Trophoblast cell (in vitro differentiated cells and primary cell): ENCODE measurements at regions not wholly inside any gene's neighbourhood (a gene's known extent, or its start where the extent isn't known, plus 50 kb on each side); places are given as distances from the start of the nearest gene placed in this dataset.

Experiments used
- DNase-seq, 2 donors: peaks; one replicate each; pipeline ENCODE4 v3.0.0-alpha.2; 2016
- H2AFZ ChIP-seq: 2 replicates; pipeline ENCODE4 v1.6.1; 2013; ENCODE audit warnings: low read length, moderate library complexity, mild to moderate bottlenecking; ENCODE audit not compliant: insufficient read depth, poor library complexity
- H2AK5ac ChIP-seq: 2 replicates; pipeline ENCODE4 v1.6.1; 2013; ENCODE audit warnings: mild to moderate bottlenecking, low read length
- H2BK120ac ChIP-seq: 2 replicates; pipeline ENCODE4 v1.6.1; 2013; ENCODE audit warnings: low read length, mild to moderate bottlenecking, moderate library complexity; ENCODE audit not compliant: insufficient read depth, poor library complexity
- H2BK12ac ChIP-seq: 2 replicates; pipeline ENCODE4 v1.6.1; 2013; ENCODE audit warnings: mild to moderate bottlenecking, low read length, moderate library complexity
- H2BK5ac ChIP-seq: 2 replicates; pipeline ENCODE4 v1.6.1; 2013; ENCODE audit warnings: low read length, low read depth, moderate library complexity, mild to moderate bottlenecking; ENCODE audit not compliant: poor library complexity
- H3K14ac ChIP-seq: 2 replicates; pipeline ENCODE4 v1.6.1; 2013; ENCODE audit warnings: mild to moderate bottlenecking, low read length
- H3K18ac ChIP-seq: 2 replicates; pipeline ENCODE4 v1.6.1; 2013; ENCODE audit warnings: mild to moderate bottlenecking, low read length
- H3K23ac ChIP-seq: 2 replicates; pipeline ENCODE4 v1.6.1; 2013; ENCODE audit warnings: low read length
- H3K27ac ChIP-seq: 2 replicates; pipeline ENCODE4 v1.5.1; 2013; ENCODE audit warnings: low read depth, mild to moderate bottlenecking, inconsistent platforms, low read length, moderate library complexity
- H3K27me3 ChIP-seq: 2 replicates; pipeline ENCODE4 v1.6.1; 2013; ENCODE audit warnings: inconsistent platforms, mild to moderate bottlenecking, low read length, moderate library complexity; ENCODE audit not compliant: insufficient read depth
- H3K36me3 ChIP-seq, 2 experiments: 1 replicate in 1 of 2; 2 replicates in 1 of 2; pipeline ENCODE4 v1.6.1; 2013; ENCODE audit warnings: low read length in 2 of 2, mild to moderate bottlenecking in 2 of 2, moderate library complexity in 1 of 2; ENCODE audit not compliant: insufficient read depth in 2 of 2, control insufficient read depth in 1 of 2
- H3K4ac ChIP-seq: 2 replicates; pipeline ENCODE4 v1.6.1; 2013; ENCODE audit warnings: low read depth, mild to moderate bottlenecking, low read length, moderate library complexity
- H3K4me1 ChIP-seq, 2 experiments: 1 replicate in 1 of 2; 2 replicates in 1 of 2; pipeline ENCODE4 v1.6.1; 2013; ENCODE audit warnings: low read length in 2 of 2, mild to moderate bottlenecking in 2 of 2, moderate library complexity in 1 of 2; ENCODE audit not compliant: insufficient read depth in 2 of 2, control insufficient read depth in 1 of 2
- H3K4me2 ChIP-seq: 2 replicates; pipeline ENCODE4 v1.6.1; 2013; ENCODE audit warnings: inconsistent platforms, mild to moderate bottlenecking, low read length, moderate library complexity
- H3K4me3 ChIP-seq: 2 replicates; pipeline ENCODE4 v1.5.1; 2013; ENCODE audit warnings: mild to moderate bottlenecking, low read depth, low read length, inconsistent platforms
- H3K79me1 ChIP-seq: one replicate; pipeline ENCODE4 v1.6.1; 2013; ENCODE audit warnings: low read length
- H3K79me2 ChIP-seq: 2 replicates; pipeline ENCODE4 v1.6.1; 2013; ENCODE audit warnings: low read length, mild to moderate bottlenecking; ENCODE audit not compliant: control insufficient read depth, insufficient read depth, poor library complexity
- H3K9ac ChIP-seq: 2 replicates; pipeline ENCODE4 v1.6.1; 2013; ENCODE audit warnings: mild to moderate bottlenecking, low read length
- H3K9me3 ChIP-seq: 2 replicates; pipeline ENCODE4 v1.6.1; 2013; ENCODE audit warnings: low read depth, mild to moderate bottlenecking, control low read depth, inconsistent platforms, low read length; ENCODE audit not compliant: insufficient read depth
- H4K12ac ChIP-seq: 2 replicates; pipeline ENCODE4 v1.6.1; 2013; ENCODE audit warnings: low read depth, mild to moderate bottlenecking, low read length, moderate library complexity
- H4K8ac ChIP-seq: 2 replicates; pipeline ENCODE4 v1.6.1; 2013; ENCODE audit warnings: low read depth, mild to moderate bottlenecking, low read length, moderate library complexity
- H4K91ac ChIP-seq: one replicate; pipeline ENCODE4 v1.6.1; 2013; ENCODE audit warnings: low read depth, mild to moderate bottlenecking, low read length, moderate library complexity
- WGBS: extraction: QIAGEN DNeasy Blood & Tissue Kit; methylation state at CpG from one replicate; pipeline ENCODE4 v1.1.7; 2013; ENCODE audit warnings: missing lambda C conversion rate; ENCODE audit not compliant: insufficient read length, insufficient coverage; ENCODE audit errors: extremely low coverage; 5-methylcytosine and 5-hydroxymethylcytosine counted together

DNA sequence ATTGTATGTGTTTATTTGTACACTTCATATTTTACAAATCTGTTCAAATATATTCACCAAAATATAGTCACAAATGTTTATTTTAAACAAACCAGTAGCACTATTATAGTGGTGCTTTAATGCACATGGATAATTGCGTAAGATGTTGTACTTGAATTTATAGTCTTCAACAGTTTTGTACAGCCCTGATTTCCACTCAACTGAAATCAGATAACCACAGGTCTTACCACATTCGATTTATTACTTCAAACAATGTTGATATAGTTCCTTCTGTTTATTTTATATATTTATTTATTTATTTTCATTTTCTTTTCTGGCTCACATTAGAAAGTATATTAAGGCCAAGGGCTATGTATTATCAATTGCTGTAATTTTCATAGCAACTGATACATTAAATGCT lies 99.4 kb upstream of the ZNF804A start:
- WGBS, result no CpG with 5 or more reads among the region's 2 CpGs
- Histone ChIP-seq H3K9ac (no peak overlapping the region), H3K4me2 (no peak overlapping the region), H2AFZ (no peak overlapping the region), H2BK120ac (no peak overlapping the region), H3K79me1 (no peaks in the 10 kb centered on the region), H3K27me3 (no peaks in the 10 kb centered on the region), H3K27ac (no peak overlapping the region), H2AK5ac (no peak overlapping the region), H3K23ac (no peak overlapping the region), H3K36me3 (no peaks in the 10 kb centered on the region), H4K8ac (no peak overlapping the region), H3K4me1 (no peaks in the 10 kb centered on the region), H3K4me3 (no peak overlapping the region), H4K91ac (no peak overlapping the region), H3K4ac (no peak overlapping the region), H4K12ac (no peak overlapping the region), H3K79me2 (no peaks in the 10 kb centered on the region), H3K9me3 (no peaks in the 10 kb centered on the region), H3K14ac (no peak overlapping the region), H2BK5ac (no peak overlapping the region), H2BK12ac (no peak overlapping the region), H3K18ac (no peak overlapping the region)
- no peak for DNase-seq

GRCh38 chr2:184504252-184504651 lies 94.1 kb upstream of the ZNF804A start:
- Histone ChIP-seq H3K27ac (no peak overlapping the region), H3K79me2 (no peaks in the 10 kb centered on the region), H3K4me3 (no peak overlapping the region), H3K14ac (no peak overlapping the region), H3K23ac (no peak overlapping the region), H4K91ac (no peak overlapping the region), H4K12ac (no peak overlapping the region), H3K9me3 (no peaks in the 10 kb centered on the region), H2BK12ac (no peak overlapping the region), H2BK5ac (no peak overlapping the region), H3K79me1 (no peaks in the 10 kb centered on the region), H3K27me3 (no peaks in the 10 kb centered on the region), H4K8ac (no peak overlapping the region), H3K18ac (no peak overlapping the region), H2BK120ac (no peak overlapping the region), H3K4me1 (no peaks in the 10 kb centered on the region), H2AFZ (no peak overlapping the region), H3K4me2 (no peak overlapping the region), H3K4ac (no peak overlapping the region), H3K36me3 (no peaks in the 10 kb centered on the region), H2AK5ac (no peak overlapping the region), H3K9ac (no peak overlapping the region)
- DNase-seq, result no peak

GRCh38 chr2:184507254-184507653 lies 91.1 kb upstream of the ZNF804A start:
- no peaks in the 10 kb centered on the region for H3K79me1 ChIP-seq
- H4K8ac ChIP-seq, result no peak overlapping the region
- no peaks in the 10 kb centered on the region for H3K9me3 ChIP-seq
- no peak overlapping the region for H4K91ac ChIP-seq
- H2BK12ac ChIP-seq, result no peak overlapping the region
- no peak for DNase-seq
- H2AK5ac ChIP-seq, result no peak overlapping the region
- H3K14ac ChIP-seq, result no peak overlapping the region
- no peak overlapping the region for H3K23ac ChIP-seq
- H3K27ac ChIP-seq, result no peak overlapping the region
- no peak overlapping the region for H3K4me3 ChIP-seq
- H3K4me2 ChIP-seq, result no peak overlapping the region
- no peak overlapping the region for H3K9ac ChIP-seq
- H3K4ac ChIP-seq, result no peak overlapping the region
- H4K12ac ChIP-seq, result no peak overlapping the region
- WGBS, result no CpG with 5 or more reads among the region's 5 CpGs
- no peak overlapping the region for H2BK5ac ChIP-seq
- no peaks in the 10 kb centered on the region for H3K36me3 ChIP-seq
- no peak overlapping the region for H2AFZ ChIP-seq
- H3K18ac ChIP-seq, result no peak overlapping the region
- no peaks in the 10 kb centered on the region for H3K79me2 ChIP-seq
- H3K4me1 ChIP-seq, result no peaks in the 10 kb centered on the region
- no peaks in the 10 kb centered on the region for H3K27me3 ChIP-seq
- no peak overlapping the region for H2BK120ac ChIP-seq

DNA sequence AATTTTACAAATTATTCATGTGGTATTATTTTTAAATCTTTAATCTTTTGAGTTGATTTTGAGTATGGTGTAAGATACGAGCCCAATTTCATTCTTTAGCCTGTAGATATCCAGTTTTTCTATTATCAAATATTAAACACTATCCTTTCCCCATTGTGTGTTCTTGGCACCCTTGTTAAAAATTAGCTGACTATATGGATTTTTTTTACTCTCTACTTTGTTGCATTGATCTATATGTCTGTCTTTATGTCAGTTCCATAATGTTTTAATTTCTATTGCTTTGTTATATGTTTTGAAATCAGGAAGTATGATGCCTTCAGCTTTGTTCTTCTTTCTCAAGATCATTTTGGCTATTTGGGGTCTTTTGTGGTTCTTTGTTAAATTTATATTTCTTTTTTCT lies 80.9 kb upstream of the ZNF804A start:
- no peak overlapping the region for H3K4me3 ChIP-seq
- H3K79me2 ChIP-seq, result no peaks in the 10 kb centered on the region
- H3K79me1 ChIP-seq, result no peaks in the 10 kb centered on the region
- no peak overlapping the region for H2BK5ac ChIP-seq
- H2AFZ ChIP-seq, result no peak overlapping the region
- no peak overlapping the region for H3K18ac ChIP-seq
- no peak overlapping the region for H3K4me2 ChIP-seq
- H3K23ac ChIP-seq, result no peak overlapping the region
- no peak overlapping the region for H2AK5ac ChIP-seq
- no peaks in the 10 kb centered on the region for H3K36me3 ChIP-seq
- H2BK12ac ChIP-seq, result no peak overlapping the region
- no peak overlapping the region for H2BK120ac ChIP-seq
- WGBS, result no CpG with 5 or more reads among the region's 1 CpG
- no peak for DNase-seq
- no peak overlapping the region for H3K9ac ChIP-seq
- no peak overlapping the region for H4K91ac ChIP-seq
- H3K27me3 ChIP-seq, result no peaks in the 10 kb centered on the region
- H3K4ac ChIP-seq, result no peak overlapping the region
- H3K9me3 ChIP-seq, result no peaks in the 10 kb centered on the region
- no peak overlapping the region for H3K14ac ChIP-seq
- H3K27ac ChIP-seq, result no peak overlapping the region
- no peaks in the 10 kb centered on the region for H3K4me1 ChIP-seq
- H4K8ac ChIP-seq, result no peak overlapping the region
- no peak overlapping the region for H4K12ac ChIP-seq

DNA sequence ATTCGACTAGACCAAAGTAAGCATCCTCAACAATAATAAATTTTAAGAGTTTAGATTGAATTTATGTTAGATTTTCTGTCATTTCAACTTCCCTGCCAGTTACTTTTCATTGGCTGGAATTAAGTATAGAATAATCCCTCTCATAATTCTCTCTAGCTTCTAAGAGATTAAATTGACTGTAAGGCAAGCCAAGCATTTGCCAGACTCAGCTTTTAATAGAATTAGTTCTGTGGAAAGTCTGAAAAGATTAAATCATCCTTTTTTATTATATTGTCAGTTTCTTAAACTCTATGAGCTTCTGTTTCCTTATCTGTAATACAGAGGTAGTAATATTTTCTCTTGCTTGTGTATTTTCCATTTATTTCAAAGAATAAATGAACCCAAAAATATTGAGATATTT lies 77.9 kb upstream of the ZNF804A start:
- H3K23ac ChIP-seq, result no peak overlapping the region
- H3K79me2 ChIP-seq, result no peaks in the 10 kb centered on the region
- no peak overlapping the region for H4K91ac ChIP-seq
- no peak overlapping the region for H4K8ac ChIP-seq
- no peak overlapping the region for H3K4ac ChIP-seq
- no peaks in the 10 kb centered on the region for H3K27me3 ChIP-seq
- H3K4me3 ChIP-seq, result no peak overlapping the region
- no peak overlapping the region for H3K14ac ChIP-seq
- no peak overlapping the region for H2BK120ac ChIP-seq
- H2AFZ ChIP-seq, result no peak overlapping the region
- H2BK5ac ChIP-seq, result no peak overlapping the region
- H3K18ac ChIP-seq, result no peak overlapping the region
- H3K4me2 ChIP-seq, result no peak overlapping the region
- no peak overlapping the region for H3K27ac ChIP-seq
- H4K12ac ChIP-seq, result no peak overlapping the region
- no peak overlapping the region for H3K9ac ChIP-seq
- H3K79me1 ChIP-seq, result no peaks in the 10 kb centered on the region
- no CpG with 5 or more reads among the region's 1 CpG for WGBS
- no peaks in the 10 kb centered on the region for H3K36me3 ChIP-seq
- H3K4me1 ChIP-seq, result no peaks in the 10 kb centered on the region
- H2BK12ac ChIP-seq, result no peak overlapping the region
- DNase-seq, result no peak
- H3K9me3 ChIP-seq, result no peaks in the 10 kb centered on the region
- H2AK5ac ChIP-seq, result no peak overlapping the region
